ENCODE measurements at regions not wholly inside any gene's neighbourhood (a gene's known extent, or its start where the extent isn't known, plus 50 kb on each side); places are given as distances from the start of the nearest gene placed in this dataset.
"Not testable (repeated sequence)": the region's sequence is repeated elsewhere in the genome, so short reads cannot be mapped to it uniquely, and the experiment has no call there.

DNA sequence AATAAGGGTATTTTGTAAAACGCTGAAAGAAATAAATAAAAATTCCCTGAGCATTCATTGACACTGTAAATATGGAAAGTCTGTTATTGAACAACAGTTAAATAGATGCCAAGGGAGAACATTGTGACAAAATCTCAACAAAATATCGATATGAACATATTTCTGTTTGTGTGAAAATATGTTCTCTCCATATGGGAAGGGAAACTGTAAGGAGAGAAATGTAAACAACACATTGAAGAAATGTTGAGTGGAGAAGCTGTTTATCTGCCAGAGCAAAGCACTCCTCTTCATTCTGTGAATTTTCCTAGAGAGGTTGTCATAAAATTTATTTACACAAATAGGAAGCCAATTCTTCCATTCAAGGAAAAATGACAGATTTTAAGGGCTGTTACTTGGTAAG, 57.1 kb upstream of the EOMES start:
- no peak for DNase-seq (ENCODE audit: low read depth)

DNA sequence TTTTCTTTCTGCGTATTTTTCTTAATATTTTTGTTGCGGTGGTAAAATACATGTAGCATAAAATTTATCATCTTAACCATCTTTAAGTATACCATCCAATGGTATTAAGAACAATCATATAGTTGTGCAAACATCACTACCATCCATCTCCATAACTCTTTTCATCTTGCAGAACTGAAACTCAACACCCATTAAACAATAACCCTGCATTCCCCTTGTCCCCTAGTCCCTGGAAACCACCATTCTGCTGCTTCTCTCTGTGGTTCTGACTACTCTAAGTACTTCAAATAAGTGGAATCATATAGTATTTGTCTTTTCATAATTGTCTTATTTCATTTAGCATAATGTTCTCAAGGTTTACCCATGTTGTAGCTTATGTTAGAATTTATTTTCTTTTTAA, 67.3 kb upstream of the EOMES start:
- no peak for DNase-seq (ENCODE audit: low read depth)

DNA sequence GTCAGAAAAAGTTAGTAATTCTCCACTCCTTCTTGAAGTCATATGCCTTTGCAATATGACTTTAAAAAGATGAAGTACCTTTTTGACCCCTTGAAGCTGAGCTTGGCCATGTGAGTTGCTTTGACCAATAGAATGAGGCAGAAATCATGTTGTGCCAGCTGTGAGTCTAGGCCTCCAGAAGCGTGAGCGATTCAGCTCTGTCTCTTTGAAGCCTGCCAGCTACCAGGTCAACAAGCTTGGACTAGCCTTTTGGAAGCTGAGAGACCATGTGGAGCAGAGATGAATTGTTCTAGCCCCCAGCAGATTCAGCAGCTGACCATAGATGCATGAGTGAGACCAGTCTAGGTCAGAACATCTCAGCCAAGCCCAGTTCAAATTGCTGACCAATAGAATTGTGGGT, 69.8 kb upstream of the EOMES start:
- DNase-seq (ENCODE audit: low read depth) = peak; percentile 8

DNA sequence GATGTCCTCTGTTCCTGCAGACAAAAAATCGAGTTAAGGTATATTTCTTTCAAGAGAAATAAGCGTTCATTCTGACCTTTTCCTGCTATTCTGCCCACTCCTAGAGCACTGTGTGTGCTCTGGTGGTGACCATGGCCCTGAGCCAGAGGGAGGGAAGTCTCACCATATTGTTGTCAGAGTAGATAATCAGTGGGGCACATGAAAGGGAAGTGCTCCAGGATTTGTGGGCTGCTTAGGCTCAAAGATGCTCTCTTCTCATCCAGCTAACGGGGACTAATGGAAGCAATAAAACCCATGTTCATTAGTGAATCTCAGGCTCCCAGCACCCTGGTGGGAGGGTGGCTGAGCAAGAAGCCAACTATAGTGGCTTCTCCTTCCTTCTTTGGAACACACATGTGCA, 70.7 kb upstream of the EOMES start:
- no peak for DNase-seq (ENCODE audit: low read depth)

DNA sequence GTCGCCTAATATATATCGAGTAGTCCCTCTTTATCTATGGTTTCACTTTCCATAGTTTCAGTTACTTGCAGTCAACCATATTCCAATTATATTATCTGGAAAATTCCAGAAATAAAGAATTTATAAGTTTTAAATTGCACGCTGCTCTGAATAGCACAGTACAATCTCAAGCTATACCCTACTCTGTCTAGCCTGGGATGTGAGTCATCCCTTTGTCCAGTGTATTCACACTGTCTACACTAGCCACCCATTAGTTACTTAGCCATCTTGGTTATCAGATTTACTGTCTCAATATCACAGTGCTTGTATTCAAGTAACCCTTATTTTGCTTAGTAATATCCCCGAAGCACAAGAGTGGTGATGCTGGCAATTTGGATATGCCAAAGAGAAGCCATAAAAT, 72.1 kb upstream of the EOMES start:
- no peak for DNase-seq (ENCODE audit: low read depth)

DNA sequence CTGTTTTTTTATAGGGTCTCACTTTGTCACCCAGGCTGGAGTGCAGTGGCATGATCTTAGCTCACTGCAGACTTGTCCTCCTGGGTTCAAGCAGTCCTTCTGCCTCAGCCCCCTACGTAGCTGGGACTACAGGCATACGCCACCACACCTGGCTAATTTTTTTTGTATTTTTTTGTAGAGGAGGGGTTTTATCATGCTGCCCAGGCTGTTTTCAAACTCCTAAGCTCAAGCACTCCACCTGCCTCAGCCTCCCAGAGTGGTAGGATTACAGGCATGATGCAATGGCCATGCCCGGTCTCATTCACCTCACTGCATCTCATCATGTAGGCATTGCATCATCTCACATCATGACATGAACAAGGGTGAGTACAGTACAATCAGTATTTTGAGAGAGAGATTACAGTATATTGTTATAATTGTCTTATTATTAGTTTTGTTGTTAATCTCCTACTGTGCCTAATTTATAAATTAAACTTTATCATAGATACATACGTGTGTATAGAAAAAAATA, 74.3 kb upstream of the EOMES start:
- DNase-seq (ENCODE audit: low read depth) = no peak

DNA sequence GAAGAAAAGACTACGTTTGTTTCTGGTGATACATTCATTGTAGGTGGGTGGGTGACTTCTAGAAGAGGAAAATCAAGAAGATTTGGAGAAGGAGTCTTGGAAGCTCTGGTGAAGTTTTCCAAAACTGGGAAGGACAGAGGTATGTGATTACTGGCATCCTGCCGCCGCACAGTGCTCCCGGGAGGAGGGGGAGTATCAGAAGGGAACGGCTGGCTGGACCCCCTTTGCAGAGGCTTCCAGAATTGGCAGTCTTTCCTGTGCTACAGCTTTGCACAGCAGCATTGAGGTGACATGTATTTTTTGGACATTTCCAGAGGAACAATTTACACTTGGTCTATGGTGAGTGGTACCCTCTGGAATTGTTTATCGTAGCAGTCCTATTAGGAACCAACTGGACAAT, 75.7 kb upstream of the EOMES start:
- no peak for DNase-seq (ENCODE audit: low read depth)

DNA sequence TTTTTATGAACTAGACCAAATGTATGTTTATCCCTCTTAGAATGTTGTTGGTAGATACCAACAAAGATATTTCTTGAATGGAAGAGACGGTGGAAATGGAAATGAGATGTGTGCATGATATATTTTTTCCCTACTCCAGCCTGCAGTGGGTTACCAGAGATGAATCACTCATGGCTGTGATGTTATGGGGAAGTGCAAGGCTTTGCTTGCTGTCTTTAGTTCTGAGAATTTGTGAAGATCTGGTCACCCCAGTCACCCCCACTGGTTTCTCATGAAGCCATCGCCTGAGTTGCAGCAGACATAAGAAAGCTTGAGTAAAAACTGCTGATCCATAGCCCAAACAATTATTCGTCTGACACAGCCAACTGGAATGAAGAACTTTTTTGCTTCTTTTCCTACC, 78.1 kb upstream of the EOMES start:
- DNase-seq (ENCODE audit: low read depth) = no peak

DNA sequence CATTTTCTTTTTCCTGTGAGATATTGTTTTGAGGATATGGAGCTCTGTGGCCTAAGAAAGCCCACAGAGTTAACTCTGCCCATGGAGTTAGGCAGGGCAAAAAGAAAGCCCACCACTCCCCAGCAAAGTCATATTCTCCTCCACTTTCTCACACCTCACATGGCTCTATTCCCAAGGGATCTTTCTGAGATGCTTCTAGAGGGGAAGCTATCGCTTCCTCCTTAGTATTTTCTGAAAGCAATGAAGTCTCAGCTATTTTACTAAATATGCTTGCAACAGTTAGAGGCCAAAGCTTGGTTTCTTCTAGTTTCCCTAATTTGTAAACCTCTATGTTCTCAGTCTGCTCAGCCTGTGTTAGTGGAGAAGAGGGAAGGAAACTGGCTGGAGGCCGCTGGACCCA, 80.3 kb upstream of the EOMES start:
- no peak for DNase-seq (ENCODE audit: low read depth)

DNA sequence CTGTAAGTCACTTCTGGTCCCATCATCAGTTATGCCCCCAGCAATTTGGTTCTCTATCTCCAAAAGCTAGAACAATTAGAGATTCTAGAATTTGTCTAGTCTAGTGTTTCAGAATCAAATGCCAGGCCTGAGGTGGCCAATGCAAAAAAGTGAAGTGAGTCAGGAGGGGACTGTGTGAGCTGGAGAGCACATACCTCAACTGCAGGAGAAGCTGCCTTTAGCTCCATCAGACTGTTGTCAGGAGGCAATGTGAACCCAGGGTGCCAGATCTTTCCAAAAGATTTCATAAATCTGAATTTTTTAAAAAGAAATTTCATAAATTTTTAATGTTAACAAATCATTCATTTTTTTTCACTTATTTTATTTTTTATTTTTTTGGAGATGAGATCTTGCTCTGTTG, 80.7 kb upstream of the EOMES start:
- no peak for DNase-seq (ENCODE audit: low read depth)

DNA sequence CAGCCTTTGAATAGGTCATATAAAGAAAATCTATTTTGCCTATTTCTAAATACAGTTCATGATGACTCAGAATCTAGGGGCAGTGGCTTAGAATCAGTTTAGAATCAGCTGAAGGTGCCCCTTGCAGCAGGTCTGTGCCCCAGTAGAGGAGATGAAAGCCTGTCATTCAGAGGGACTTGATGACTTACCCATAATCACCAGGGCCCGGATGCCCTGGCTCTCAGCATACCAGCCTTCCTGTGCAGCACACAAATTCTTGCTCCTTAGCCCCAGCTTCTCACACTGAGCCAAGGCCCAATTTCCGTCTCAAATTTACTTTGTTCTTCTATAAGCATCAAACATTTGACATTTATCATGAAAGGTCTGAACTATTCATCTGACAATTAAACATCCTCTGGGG, 83.2 kb upstream of the EOMES start:
- no peak for DNase-seq (ENCODE audit: low read depth)

DNA sequence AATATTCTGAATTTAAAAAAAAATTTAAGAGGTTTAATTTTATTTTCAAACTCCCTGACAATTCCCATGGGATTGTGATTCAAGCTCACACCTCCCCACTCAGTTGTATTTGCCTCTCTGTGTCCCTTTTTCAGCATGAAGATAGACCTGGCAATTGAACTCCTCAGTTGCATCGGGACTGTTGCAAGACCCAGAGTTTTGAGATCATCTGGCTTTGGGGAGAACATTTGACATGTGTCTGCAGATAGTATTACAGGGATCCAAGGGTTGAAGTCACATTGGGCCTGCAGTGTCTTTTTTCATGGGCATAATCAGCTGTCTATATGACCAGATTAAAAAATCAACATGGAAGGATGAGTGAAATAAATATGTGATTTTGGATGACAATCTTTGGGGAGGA, 91.1 kb upstream of the EOMES start:
- no peak for DNase-seq (ENCODE audit: low read depth)

DNA sequence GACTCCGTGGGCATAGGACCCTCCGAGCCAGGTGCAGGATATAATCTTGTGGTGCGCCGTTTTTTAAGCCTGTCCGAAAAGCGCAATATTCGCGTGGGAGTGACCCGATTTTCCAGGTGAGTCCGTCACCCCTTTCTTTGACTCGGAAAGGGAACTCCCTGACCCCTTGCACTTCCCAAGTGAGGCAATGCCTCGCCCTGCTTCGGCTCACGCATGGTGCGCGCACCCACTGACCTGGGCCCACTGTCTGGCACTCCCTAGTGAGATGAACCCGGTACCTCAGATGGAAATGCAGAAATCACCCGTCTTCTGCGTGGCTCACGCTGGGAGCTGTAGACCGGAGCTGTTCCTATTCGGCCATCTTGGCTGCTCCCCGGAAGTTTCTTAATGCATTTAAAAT, 99.5 kb upstream of the EOMES start:
- not testable (repeated sequence) for DNase-seq (ENCODE audit: low read depth)

DNA sequence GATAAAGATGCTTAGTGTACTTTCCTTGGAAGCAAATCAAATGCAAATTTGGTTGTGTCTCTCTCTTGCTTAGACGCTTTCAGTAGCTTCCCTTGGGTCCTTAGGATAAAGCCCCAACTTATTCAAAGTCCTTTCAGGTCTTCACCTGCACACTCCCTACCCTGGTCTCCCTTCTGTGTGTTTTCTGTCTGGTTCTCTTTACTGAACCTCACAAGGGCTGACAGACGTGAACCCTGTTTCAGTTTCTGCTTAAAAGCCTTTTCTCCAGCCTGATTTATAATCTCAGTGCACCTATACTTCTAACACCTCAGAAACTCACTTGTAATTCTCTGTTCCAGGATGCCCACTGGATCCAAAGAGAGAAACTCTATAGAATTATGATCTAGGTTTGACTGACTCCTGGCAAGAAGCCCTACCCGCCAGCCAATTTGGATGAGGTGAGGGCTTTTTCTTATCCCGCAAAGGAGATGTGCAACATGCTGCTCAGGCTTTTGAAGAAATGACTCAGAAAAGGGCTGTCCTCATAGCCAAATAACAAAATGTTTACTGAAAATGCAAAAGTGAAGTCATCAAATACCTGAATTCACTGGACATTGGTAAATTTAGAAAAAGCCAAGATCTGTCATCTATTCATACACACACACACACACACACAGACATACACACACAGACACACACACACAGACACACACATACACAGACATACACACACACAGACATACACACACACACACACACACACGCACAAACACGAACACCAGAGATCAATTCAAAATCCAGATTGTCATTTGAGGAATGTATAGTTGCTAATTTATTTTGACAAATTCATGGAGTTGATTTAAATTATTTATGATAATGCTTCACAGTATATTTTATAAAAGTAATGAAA, 102.4 kb upstream of the EOMES start:
- DNase-seq (ENCODE audit: low read depth) = no peak

DNA sequence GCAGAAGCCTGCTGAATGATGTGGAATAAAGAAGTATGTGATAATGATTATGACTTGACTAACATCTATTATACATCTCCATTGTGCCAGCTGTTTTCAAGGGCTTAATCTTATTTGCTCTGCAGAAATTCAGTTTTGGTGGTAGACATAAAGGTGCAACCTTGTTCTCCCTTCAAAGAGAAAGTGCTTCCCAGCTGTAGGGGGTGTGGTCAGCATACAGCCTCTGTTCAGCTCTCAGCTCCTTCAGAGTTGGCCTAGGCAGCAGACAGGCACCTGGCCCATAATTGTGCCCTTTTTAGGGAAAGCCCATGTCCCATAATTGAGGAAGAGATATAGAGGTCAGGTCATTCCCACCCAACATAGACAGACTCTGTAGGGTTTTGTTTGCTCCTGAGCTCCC, 104.3 kb upstream of the EOMES start:
- no peak for DNase-seq (ENCODE audit: low read depth)

DNA sequence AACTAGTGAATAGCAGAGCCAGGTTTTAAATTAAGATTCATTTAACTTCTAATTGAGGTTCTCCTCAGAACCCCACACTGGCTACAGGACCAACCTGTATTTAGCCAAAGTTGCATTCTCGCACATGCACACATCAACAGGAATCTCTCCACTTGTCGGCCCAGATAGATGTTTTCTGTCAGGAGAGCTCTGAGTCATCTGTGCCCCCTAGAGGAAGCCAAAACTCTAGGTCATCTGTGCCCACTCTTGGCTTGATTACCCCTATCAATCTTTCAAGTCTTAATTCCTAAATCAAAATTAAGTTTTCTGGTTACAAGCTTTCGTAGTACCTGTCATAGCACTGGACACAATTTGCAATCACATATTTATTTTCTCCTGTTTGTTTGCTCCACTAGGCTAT, 104.9 kb upstream of the EOMES start:
- no peak for DNase-seq (ENCODE audit: low read depth)

DNA sequence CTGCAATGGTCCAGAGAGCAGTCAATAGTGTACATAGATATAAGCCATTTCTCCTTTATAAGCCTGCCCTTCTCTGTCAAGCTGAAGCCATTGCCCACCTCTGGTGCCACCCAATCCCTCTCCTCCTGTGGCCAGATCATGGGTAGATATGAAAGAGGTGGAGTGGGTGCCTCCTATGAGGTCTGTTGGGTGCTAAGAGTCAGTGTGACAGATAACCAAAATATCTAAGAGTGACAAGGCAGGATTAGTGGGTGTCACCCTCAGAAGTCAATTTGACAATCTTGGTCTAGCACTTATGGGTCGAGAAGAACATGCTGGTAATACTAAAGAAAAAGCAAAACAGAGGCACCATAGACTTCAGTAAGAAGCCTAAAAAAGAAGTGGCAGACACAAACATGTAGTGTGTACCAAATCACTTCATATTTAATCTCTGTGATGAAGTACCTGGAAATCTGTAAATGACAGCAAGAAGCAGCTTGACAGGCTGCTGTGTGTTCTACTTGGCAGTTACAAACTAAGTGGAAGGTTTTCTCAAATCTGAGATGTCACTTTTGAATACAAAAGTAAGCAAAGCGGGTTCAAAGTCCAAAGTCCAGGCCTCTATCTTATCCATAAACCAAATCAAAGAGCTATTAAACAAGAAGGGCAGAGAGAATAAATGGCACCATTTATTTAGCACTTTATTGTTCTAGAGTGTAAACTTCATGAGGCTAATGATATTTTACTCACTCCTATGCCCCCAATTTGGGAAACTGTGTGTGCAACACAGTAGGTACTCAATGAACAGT, 118.9 kb upstream of the EOMES start:
- no peak for DNase-seq (ENCODE audit: low read depth)

DNA sequence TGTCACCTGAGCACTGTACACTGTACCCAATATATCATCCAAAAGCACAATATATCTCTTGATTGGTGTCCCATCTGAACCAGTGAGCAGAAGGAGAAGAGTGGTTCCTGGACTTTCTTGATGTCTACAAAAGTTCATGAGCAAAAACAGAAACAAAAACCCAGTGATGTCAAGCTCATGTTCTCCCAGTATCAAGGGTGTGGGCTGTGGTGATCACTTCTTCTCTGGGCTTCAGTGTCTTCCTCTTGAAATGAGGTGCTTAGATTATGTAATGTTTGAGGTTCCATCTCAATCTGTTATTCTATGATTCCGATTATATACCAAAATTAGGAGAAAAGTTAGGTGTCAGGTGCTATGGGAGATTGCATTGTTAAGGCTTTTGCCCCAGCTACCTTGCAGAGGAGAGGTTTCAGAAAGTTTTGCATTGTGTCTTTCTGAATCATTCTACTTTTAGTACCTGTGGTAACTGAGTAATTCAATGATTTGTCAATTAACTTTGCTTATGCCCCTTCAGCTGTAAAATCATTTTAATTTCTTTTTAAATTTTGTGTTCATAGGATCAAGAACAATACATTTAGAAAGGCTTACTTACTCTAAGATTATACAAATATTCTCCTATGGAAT, 122.0 kb upstream of the EOMES start:
- DNase-seq (ENCODE audit: low read depth) = no peak

DNA sequence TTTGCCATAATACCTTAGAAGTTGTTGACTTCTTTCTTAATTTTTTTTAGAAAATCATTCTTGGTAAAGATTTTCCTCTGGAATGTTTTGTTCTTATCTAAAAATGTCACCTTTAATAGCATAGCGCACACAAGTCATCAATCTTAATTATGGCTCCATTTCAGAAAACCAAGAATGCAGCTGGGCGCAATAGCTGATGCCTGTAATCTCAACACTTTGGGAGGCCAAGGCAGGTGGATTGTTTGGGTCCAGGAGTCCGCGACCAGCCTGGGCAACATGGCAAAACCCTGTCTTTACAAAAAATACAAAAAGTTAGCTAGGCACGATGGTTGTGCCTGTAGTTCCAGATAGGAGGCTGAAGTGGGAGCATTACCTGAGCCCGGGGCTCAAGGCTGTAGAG, 125.6 kb upstream of the EOMES start:
- no peak for DNase-seq (ENCODE audit: low read depth)

DNA sequence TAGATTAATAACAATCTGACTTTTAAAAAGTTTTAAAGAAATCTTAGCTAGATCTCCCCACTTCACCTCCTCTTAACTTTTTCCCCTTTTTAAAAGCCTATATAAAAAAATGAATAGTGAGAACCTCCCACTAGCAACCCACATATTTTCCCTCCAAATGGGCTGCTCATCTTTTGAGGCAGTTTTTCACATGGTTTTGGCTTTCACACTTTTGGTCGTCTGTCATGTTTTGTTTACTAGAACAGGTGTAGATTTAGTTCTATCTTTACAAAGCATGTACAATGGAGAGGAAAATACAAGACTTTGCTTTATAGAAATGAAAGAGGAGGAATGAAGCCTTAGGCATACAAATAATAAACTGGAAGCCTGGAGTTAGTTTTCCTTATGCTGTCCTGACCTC, 126.7 kb upstream of the EOMES start:
- DNase-seq (ENCODE audit: low read depth) = no peak

DNA sequence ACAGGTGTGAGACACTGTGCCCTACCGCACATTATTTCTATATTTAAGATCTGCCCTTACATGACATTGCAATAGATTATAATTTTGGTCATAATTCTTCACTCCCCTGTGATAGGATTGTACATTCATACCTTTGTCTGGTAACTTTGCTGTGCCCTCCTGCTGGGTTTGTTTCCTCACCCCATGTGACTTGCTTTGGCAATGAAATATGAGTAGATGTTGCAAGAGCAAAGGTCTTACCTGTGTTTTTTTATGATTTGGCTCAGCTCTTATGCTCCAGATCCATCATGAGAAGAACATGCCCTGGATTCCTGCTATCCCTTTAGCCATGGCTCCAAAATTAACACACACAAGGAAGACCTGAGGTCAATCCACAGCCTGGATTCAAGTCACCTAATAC, 137.7 kb upstream of the EOMES start:
- no peak for DNase-seq (ENCODE audit: low read depth)
